ENCODE measurements at regions not wholly inside any gene's neighbourhood (a gene's known extent, or its start where the extent isn't known, plus 50 kb on each side); places are given as distances from the start of the nearest gene placed in this dataset.

DNA sequence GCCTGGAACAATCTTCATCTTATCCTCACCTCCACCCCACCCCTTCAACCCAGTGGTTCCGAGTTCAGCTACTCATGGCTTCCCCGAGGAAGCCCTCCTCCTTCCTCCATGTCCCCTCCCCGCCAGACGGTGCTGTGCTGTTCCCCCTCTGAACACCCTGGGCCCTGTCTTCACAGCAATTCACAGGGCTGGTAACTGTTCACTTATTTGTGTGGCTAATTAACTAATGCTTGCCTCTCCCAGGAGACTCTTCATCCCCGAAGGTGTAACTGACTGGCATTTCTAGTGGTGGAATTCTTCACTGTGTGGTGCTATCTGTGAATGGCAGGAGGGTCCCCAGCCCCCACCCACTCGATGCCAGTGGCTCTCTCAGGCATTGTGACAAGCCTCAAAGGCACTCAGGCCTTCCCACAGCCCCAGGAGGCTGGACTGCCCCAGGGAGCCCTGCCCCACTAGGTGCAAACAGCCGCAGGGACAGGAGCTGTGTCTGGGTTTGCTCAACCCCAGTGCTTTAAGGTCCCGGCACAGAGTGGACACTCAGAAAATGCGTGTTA, 133.7 kb upstream of the ID2 start:
- Histone ChIP-seq H3K27me3 (no peaks in the 10 kb centered on the region), H3K4me3 (no peak overlapping the region), H3K9me3 (no peaks in the 10 kb centered on the region), H3K27ac (replicated peaks in 1 of 4) (no peak overlapping the region), H3K36me3 (no peaks in the 10 kb centered on the region), H3K4me1 (peaks cover 9 to 21% (median 15%) of the 10 kb centered on the region in 4 donors)
- DNase-seq (ENCODE audit: extremely low spot score) = no peak
- TF ChIP-seq, protein P1, sequence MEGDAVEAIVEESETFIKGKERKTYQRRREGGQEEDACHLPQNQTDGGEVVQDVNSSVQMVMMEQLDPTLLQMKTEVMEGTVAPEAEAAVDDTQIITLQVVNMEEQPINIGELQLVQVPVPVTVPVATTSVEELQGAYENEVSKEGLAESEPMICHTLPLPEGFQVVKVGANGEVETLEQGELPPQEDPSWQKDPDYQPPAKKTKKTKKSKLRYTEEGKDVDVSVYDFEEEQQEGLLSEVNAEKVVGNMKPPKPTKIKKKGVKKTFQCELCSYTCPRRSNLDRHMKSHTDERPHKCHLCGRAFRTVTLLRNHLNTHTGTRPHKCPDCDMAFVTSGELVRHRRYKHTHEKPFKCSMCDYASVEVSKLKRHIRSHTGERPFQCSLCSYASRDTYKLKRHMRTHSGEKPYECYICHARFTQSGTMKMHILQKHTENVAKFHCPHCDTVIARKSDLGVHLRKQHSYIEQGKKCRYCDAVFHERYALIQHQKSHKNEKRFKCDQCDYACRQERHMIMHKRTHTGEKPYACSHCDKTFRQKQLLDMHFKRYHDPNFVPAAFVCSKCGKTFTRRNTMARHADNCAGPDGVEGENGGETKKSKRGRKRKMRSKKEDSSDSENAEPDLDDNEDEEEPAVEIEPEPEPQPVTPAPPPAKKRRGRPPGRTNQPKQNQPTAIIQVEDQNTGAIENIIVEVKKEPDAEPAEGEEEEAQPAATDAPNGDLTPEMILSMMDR (IDR thresholded peaks at IDR 0.05) = no peak
- no peak for TF ChIP-seq POLR2A (IDR thresholded peaks at IDR 0.05; ENCODE audit: low read depth)
- TF ChIP-seq EP300 (IDR thresholded peaks at IDR 0.05) = no peak
- no peak for TF ChIP-seq POLR2AphosphoS5 (IDR thresholded peaks at IDR 0.05)
- 91% methylated on average over 5 of the region's 9 CpGs for WGBS
- intact Hi-C loops (cut with DNase I) = no loop called here

DNA sequence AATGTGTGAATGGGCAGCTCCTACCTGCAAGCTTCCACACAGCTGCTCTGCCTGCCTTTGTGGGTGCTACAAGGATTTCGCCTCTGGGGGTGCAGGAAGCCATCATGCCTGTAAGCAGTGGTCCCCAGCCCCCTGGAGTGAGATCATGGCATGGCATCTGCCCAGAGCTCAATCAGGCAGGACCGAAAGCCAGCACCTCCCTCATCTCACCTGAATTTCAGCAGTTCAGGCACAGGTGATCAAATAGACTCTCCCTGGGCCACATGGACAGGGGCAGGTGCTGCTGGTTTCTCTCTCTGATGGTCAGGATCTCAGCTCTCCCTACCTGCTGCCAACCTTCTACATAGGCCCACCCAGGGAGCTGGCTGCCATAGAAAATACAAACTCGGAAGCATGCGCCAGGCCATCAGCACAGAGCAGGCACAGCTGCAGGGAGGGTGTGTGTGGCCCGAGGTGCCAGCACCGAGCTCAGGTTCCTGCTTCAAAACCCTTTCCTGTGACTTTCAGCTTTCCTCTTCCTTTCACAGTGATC, 133.2 kb upstream of the ID2 start:
- no peaks in the 10 kb centered on the region for H3K36me3 ChIP-seq
- 86% methylated on average over 5 of the region's 6 CpGs for WGBS
- no peak for DNase-seq (ENCODE audit: extremely low spot score)
- intact Hi-C loops (cut with DNase I) = no loop called here
- no peaks in the 10 kb centered on the region for H3K27me3 ChIP-seq
- no peak overlapping the region for H3K27ac ChIP-seq (replicated peaks in 1 of 4)
- H3K9me3 ChIP-seq = no peaks in the 10 kb centered on the region
- TF ChIP-seq POLR2AphosphoS5 (IDR thresholded peaks at IDR 0.05) (no peak), EP300 (IDR thresholded peaks at IDR 0.05) (no peak), POLR2A (IDR thresholded peaks at IDR 0.05; ENCODE audit: low read depth) (no peak)
- TF ChIP-seq, protein P1 (IDR thresholded peaks at IDR 0.05) = no peak
- H3K4me3 ChIP-seq = no peak overlapping the region
- H3K4me1 ChIP-seq = peaks cover 9 to 19% (median 15%) of the 10 kb centered on the region in 4 donors

- H3K4me1 ChIP-seq = peaks cover 8 to 14% (median 11%) of the 10 kb centered on the region in 4 donors
- intact Hi-C loops (cut with DNase I) = no loop called here
- H3K27me3 ChIP-seq = no peaks in the 10 kb centered on the region
- DNase-seq (ENCODE audit: extremely low spot score) = no peak
- no peaks in the 10 kb centered on the region for H3K9me3 ChIP-seq
- TF ChIP-seq, protein P1 (IDR thresholded peaks at IDR 0.05) = no peak
- no peak overlapping the region for H3K27ac ChIP-seq (replicated peaks in 1 of 4)
- H3K4me3 ChIP-seq = no peak overlapping the region
- 94% methylated on average over 11 of the region's 11 CpGs for WGBS
- no peaks in the 10 kb centered on the region for H3K36me3 ChIP-seq
Observed at GRCh38 chr2:8549273-8549922, 132.5 kb upstream of the ID2 start.

GRCh38 chr2:8549942-8550341, 131.9 kb upstream of the ID2 start:
- no peak overlapping the region for H3K27ac ChIP-seq (replicated peaks in 1 of 4)
- peaks cover 5 to 9% (median 6%) of the 10 kb centered on the region in 4 donors for H3K4me1 ChIP-seq
- WGBS = 96% methylated on average over 4 of the region's 4 CpGs
- DNase-seq (ENCODE audit: extremely low spot score) = no peak
- H3K27me3 ChIP-seq = no peaks in the 10 kb centered on the region
- H3K9me3 ChIP-seq = no peaks in the 10 kb centered on the region
- no peaks in the 10 kb centered on the region for H3K36me3 ChIP-seq
- TF ChIP-seq POLR2AphosphoS5 (IDR thresholded peaks at IDR 0.05) (no peak), POLR2A (IDR thresholded peaks at IDR 0.05; ENCODE audit: low read depth) (no peak), EP300 (IDR thresholded peaks at IDR 0.05) (no peak)
- TF ChIP-seq, protein P1 (IDR thresholded peaks at IDR 0.05) = no peak
- intact Hi-C loops (cut with DNase I) = no loop called here
- no peak overlapping the region for H3K4me3 ChIP-seq

Measured in esophagus muscularis mucosa (tissue), 4 donors.